ENCODE measurements at regions not wholly inside any gene's neighbourhood (a gene's known extent, or its start where the extent isn't known, plus 50 kb on each side); places are given as distances from the start of the nearest gene placed in this dataset.

DNA sequence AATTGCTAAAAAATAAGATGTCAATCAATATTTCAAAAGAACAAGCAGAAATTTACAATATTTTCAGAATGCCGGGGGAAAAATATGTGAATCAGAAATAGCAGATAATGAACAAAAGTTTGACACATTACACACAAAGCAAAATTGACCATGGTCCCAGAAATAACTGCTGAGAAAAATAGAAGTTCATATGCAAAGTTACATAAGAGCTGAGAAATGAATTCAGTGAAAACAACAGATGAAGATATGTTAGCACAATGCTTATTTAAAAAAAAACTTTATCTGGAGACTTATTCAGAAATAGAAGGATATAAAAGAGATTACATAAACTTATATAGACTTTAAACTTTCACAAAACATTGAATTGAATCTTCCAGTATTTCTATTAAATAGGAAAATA, 1483.7 kb upstream of the ACO1 start:
- H3K27ac ChIP-seq = no peak overlapping the region
- TF ChIP-seq, protein P1, sequence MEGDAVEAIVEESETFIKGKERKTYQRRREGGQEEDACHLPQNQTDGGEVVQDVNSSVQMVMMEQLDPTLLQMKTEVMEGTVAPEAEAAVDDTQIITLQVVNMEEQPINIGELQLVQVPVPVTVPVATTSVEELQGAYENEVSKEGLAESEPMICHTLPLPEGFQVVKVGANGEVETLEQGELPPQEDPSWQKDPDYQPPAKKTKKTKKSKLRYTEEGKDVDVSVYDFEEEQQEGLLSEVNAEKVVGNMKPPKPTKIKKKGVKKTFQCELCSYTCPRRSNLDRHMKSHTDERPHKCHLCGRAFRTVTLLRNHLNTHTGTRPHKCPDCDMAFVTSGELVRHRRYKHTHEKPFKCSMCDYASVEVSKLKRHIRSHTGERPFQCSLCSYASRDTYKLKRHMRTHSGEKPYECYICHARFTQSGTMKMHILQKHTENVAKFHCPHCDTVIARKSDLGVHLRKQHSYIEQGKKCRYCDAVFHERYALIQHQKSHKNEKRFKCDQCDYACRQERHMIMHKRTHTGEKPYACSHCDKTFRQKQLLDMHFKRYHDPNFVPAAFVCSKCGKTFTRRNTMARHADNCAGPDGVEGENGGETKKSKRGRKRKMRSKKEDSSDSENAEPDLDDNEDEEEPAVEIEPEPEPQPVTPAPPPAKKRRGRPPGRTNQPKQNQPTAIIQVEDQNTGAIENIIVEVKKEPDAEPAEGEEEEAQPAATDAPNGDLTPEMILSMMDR (conservative IDR thresholded peaks at IDR 0.05) = no peak
- TF ChIP-seq ZFX (IDR thresholded peaks at IDR 0.05) = no peak

DNA sequence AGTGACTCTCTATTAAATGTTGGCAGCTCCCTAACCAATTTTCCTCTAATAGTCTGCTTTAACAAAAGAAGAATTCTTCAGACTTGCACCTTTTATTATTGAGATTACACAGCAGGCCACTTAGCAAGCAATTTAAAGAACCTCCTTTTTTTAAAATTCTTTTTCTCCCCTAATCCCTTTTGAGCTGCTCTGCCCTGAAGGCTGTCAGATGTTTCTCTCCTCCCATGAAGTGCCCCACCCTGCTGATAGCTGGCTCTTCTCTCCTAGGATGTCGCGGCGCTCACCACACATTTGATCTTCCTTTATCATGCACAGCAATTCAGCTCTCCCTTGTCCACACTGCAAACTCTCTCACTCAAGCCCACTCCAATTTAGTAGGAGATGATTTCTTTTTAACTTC, 1471.1 kb upstream of the ACO1 start:
- TF ChIP-seq, protein P1 (conservative IDR thresholded peaks at IDR 0.05) = no peak
- TF ChIP-seq ZFX (IDR thresholded peaks at IDR 0.05) = no peak
- no peak overlapping the region for H3K27ac ChIP-seq

DNA sequence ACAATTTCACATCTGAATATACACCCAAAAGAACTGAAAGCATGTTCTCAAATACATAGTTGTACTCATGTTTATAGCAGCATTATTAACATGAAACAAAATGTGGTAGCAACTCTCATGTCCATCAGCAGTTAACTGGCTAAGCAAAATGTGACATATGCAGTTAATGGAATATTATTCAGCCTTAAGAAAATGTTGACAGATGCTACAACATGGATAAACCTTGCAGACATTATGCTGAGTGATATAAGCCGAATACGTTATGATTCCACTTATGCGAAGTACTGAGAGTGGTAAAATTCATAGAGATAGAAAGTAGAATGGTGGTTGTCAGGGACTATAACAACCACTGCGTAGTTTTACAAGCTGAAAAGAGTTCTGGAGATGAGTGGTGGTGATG, 1469.0 kb upstream of the ACO1 start:
- no peak overlapping the region for H3K27ac ChIP-seq
- TF ChIP-seq ZFX (IDR thresholded peaks at IDR 0.05) = no peak
- TF ChIP-seq, protein P1 (conservative IDR thresholded peaks at IDR 0.05) = no peak

DNA sequence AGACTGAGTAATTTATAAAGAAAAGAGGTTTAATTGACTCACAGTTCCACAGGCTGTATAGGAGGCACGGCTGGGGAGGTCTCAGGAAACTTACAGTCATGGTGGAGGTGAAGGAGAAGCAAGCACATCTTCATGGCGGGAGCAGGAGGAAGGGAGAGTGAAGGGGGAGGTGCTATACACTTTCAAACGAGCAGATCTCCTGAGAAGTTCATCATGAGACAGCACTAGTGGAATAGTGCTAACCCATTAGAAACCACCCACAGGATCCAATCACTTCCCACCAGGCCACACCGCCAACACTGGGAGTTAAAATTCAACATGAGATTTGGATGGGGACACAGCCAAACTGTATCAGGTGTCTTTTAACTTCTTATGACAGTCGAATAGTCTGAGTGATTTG, 1459.3 kb upstream of the ACO1 start:
- TF ChIP-seq, protein P1 (conservative IDR thresholded peaks at IDR 0.05) = no peak
- TF ChIP-seq ZFX (IDR thresholded peaks at IDR 0.05) = no peak
- no peak overlapping the region for H3K27ac ChIP-seq

DNA sequence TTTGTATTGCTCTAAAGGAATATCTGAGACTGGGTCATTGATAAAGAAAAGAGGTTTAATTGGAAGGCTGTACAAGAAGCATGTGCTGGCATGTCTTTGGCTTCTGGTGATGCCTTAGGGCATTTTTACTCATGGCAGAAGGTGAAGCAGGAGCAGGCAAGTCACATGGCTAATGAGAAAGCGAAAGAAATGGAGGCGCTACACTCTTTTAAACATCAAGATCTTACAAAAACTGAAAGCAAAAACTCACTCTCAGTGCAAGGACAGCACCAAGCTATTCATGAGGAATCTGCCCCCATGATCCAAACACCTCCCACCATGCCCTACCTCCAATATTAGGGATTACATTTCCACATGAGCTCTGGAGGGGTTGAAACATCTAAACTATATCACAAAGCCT, 1458.8 kb upstream of the ACO1 start:
- no peak overlapping the region for H3K27ac ChIP-seq
- TF ChIP-seq, protein P1 (conservative IDR thresholded peaks at IDR 0.05) = no peak
- no peak for TF ChIP-seq ZFX (IDR thresholded peaks at IDR 0.05)

DNA sequence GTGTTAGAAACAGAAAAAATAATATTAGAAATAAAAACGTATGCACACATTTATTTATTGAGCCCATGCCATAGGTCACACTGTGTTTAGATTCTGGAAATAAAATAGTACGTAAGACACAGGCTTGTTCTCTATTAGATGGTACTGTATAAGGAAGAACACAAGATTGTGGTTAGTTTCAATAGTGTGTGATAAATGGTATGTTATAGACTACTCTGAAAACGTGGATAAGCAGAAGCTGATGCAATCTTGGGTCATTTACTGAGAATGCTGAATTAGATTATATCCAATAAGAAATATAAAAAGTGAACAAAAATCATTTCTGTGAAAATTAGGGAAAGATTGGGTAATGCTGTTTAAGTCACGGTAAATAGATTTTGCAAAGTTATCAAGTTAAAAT, 1456.4 kb upstream of the ACO1 start:
- H3K27ac ChIP-seq = no peak overlapping the region
- TF ChIP-seq, protein P1 (conservative IDR thresholded peaks at IDR 0.05) = no peak
- no peak for TF ChIP-seq ZFX (IDR thresholded peaks at IDR 0.05)

DNA sequence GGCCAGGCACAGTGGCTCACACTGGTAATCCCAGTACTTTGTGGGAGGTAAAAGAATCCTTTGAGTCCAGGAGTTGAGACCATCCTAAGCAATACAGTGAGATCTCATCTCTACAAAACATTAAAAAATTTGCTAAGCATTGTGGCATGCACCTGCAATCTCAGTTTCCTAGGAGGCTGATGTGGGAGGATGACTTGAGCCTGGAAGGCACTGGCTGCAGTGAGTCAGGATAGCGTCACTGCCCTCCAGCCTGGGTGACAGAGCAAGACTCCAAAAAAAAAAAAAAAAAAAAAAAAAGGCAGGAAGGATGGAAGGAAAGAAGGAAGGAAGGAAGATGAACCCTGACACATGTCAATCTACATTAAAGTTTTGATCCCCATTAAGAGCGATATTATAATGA, 1452.2 kb upstream of the ACO1 start:
- no peak overlapping the region for H3K27ac ChIP-seq
- TF ChIP-seq, protein P1 (conservative IDR thresholded peaks at IDR 0.05) = no peak
- TF ChIP-seq ZFX (IDR thresholded peaks at IDR 0.05) = no peak

Measured in C4-2B (cell line).